Activated naive CD4-positive, alpha-beta T cell treated with anti-CD3 and anti-CD28 coated beads, Interleukin-2, amount 50 U/mL, for 24 hours (primary cell): ENCODE measurements at regions not wholly inside any gene's neighbourhood (a gene's known extent, or its start where the extent isn't known, plus 50 kb on each side); places are given as distances from the start of the nearest gene placed in this dataset.

ENCODE experiments used
- H3K27ac Mint-ChIP-seq: one replicate; pipeline ENCODE4 v1.8.0; 2021; ENCODE audit warnings: mild to moderate bottlenecking, mixed read lengths
- H3K27me3 Mint-ChIP-seq: one replicate; pipeline ENCODE4 v1.8.0; 2021; ENCODE audit warnings: mixed read lengths
- H3K36me3 Mint-ChIP-seq: one replicate; pipeline ENCODE4 v1.8.0; 2021; ENCODE audit warnings: mixed read lengths
- H3K4me1 Mint-ChIP-seq: one replicate; pipeline ENCODE4 v1.8.0; 2021; ENCODE audit warnings: mixed read lengths
- H3K4me3 Mint-ChIP-seq: one replicate; pipeline ENCODE4 v1.8.0; 2021; ENCODE audit warnings: mild to moderate bottlenecking, mixed read lengths
- H3K9me3 Mint-ChIP-seq: one replicate; pipeline ENCODE4 v1.8.0; 2021; ENCODE audit warnings: mixed read lengths

DNA sequence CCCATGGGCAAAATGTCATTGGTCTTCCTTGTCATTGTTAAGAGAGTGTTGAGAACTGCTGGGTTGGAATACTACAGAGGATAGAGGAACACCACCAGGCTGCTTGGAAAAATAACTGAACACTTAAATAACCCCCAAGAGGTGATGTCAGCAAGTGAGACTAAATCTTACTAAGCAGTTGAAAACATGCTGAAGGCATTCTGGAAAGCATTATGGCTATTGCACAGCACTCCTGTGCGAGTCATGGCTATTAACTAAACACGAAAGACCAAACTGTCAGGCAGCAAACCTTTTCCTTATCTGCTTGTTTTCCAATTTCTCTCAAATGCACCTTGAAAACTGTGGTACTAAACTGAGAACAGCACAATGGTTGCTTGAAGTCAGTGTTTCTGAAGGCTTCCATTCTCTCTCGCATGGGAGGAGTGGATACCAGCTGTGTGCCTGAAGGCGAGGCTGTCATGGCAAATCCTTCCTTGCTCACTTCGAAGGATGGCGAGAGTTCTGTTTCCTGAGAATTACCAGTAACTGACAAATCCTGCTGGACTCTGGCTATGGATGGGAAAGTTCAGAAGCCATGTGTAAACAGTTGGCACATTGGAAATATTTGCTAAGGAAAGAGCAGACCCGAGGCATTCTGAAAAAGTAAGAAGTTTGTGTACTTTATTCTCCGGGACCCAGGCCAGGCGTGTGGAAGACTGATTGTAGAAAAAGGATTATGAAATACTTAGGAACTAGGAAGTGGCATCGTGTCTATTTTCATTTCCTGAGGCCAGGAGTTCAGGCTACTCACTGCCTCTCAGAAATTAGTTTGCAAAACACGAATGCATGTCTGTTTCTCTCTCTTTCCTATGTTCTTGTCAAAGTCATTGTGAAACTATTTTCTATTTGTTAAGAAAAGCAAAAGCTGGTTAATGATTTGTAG lies 182.1 kb downstream of the DMRT2 start:
- Mint-ChIP-seq H3K36me3 (no peaks in the 10 kb centered on the region), H3K9me3 (no peaks in the 10 kb centered on the region), H3K27ac (no peak overlapping the region), H3K4me1 (no peaks in the 10 kb centered on the region), H3K27me3 (peaks cover 4% of the 10 kb centered on the region), H3K4me3 (no peak overlapping the region)

DNA sequence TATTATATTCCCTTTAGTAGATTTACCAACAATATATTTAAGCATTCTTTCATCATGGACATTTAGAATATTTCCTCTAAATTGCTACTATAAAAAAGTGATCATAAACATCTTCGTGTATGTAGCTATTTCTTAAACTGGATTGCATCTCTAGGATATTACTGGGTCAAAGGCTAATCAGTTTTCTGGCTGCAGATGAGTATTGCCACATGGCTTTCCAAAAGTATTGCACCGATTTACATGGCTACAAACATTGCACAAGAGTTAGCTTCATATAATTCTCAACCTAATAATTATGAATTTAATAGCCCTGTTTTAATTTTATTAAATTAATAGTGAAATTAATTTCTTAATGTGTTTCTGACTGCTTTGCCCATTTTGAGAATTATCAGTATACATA lies 183.4 kb downstream of the DMRT2 start:
- no peaks in the 10 kb centered on the region for H3K4me1 Mint-ChIP-seq
- H3K4me3 Mint-ChIP-seq, result no peak overlapping the region
- H3K36me3 Mint-ChIP-seq, result no peaks in the 10 kb centered on the region
- H3K9me3 Mint-ChIP-seq, result no peaks in the 10 kb centered on the region
- no peak overlapping the region for H3K27ac Mint-ChIP-seq
- peaks cover 4% of the 10 kb centered on the region for H3K27me3 Mint-ChIP-seq

DNA sequence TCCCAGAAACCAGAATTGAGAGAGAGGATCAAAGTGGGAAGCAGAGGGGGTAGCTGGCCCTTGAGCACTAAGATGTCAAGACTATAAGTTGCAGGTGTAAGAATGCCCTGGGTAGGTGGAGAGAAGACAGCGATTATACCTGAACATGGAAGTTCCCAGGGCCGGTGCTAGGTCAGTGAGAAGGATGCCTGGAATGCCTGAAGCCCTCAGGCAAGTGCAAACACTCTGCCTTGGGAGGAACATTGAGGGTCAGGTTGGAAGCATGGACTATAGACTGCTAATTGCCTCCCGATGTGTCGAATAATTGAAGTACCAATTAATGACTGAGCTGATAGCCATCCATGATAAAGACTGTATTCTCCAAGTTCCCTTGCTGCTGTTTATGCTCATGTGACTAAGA lies 185.5 kb downstream of the DMRT2 start:
- Mint-ChIP-seq H3K4me1 (no peaks in the 10 kb centered on the region), H3K27ac (no peak overlapping the region), H3K27me3 (peaks cover 7% of the 10 kb centered on the region), H3K36me3 (no peaks in the 10 kb centered on the region), H3K4me3 (no peak overlapping the region), H3K9me3 (no peaks in the 10 kb centered on the region)

DNA sequence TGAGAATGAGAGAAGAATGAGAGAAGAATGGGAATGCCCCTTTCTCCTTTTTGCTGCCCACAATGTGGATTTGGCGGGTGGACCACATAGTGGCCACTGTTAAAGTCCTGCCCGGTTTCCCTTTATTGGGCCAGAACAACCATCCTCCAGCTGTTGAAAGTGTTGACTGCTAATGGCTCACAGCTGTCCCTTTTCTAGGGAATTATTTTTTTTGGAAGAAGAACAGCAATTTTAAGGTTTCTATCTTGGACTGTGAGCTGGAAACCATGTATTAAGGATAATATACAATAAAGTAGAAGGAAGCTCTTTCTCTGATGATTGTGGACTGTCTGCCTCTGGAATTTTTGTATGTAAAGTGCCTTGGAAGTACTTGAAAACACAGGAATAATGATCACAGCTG lies 185.9 kb downstream of the DMRT2 start:
- H3K4me1 Mint-ChIP-seq, result no peaks in the 10 kb centered on the region
- H3K9me3 Mint-ChIP-seq, result no peaks in the 10 kb centered on the region
- H3K36me3 Mint-ChIP-seq, result no peaks in the 10 kb centered on the region
- H3K27ac Mint-ChIP-seq, result no peak overlapping the region
- H3K27me3 Mint-ChIP-seq, result peaks cover 7% of the 10 kb centered on the region
- no peak overlapping the region for H3K4me3 Mint-ChIP-seq

DNA sequence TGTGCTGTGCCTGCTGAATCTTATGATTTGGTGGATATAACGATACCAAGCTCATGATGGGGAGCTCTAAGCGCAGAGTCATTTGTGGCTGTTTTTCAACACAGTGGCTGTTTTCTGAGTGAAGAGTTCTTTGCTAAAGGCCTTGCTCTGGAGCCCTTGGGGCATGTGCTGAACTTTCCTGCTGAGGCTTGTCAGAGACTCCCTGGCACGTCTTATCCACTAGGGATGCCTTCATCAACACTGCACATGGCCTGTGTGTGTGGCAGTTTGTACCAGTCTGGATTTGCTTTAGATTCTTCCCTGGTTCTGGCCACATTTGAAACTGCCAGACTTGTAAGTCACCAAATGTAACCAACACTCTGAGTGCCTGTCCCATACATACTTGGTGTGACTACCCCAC lies 188.2 kb downstream of the DMRT2 start:
- Mint-ChIP-seq H3K9me3 (no peaks in the 10 kb centered on the region), H3K36me3 (no peaks in the 10 kb centered on the region), H3K4me3 (no peak overlapping the region), H3K27ac (no peak overlapping the region), H3K27me3 (peaks cover 7% of the 10 kb centered on the region), H3K4me1 (no peaks in the 10 kb centered on the region)

DNA sequence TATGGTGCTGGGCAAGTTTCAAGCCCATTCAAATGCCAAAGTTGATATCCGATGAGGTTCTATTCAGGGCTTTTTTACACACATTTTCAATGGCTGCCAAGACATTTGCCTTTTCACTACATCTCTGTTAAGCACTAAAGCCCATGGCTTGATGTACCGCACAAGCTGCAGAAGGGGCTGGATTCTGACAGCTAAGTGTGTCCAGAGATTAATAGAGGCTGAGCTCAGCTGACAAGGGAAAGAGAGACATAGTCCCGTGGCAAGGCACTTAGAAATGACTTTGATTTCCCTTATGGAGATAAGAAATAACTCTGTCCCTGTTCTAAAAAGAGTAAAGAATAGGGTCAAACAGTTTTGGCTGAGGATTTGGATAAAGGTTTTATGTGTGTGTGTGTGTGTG lies 198.6 kb downstream of the DMRT2 start:
- H3K27me3 Mint-ChIP-seq, result no peaks in the 10 kb centered on the region
- H3K9me3 Mint-ChIP-seq, result no peaks in the 10 kb centered on the region
- no peak overlapping the region for H3K4me3 Mint-ChIP-seq
- H3K4me1 Mint-ChIP-seq, result no peaks in the 10 kb centered on the region
- no peak overlapping the region for H3K27ac Mint-ChIP-seq
- no peaks in the 10 kb centered on the region for H3K36me3 Mint-ChIP-seq

DNA sequence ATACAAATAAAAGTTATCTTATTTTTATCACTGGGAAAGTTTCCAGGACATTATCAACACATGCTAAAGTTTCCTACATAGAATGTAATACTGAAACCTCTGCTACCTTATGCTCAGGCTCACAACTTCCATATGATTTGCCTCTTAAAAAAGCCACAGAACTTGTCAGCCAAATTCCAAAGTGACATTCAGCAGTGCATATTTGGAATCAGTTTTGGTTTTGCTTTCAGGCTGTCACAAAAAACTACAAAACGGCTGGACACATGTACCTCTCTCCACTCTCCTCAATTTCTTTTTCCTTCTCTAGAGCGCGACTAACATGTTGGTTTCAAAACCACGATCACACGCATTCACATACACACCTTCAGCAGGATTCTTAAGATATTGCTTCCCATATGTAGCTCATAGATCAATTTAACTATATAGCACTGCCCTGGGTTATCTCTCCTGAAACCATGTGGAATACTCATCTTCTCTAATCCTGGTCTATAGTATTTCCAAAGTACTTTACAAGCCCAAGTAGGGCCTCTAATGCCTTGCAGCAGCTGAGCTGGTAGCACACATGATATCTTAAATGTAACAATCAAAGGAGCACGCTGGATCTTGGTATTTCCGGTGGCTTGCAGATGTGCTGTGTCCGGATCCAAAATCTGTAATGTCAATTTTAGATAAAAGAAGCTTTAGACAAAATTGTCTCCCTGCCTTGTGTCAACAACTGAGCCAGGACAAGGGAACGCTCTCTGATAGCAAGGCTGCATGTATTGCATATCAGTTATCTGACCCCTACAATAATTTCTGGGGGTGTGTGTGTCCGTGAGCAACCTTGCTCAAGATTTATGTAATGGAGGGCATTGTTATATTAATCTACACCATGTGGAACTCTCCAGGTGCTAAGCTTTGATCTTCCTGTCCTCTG lies 203.2 kb downstream of the DMRT2 start:
- Mint-ChIP-seq H3K4me1 (no peaks in the 10 kb centered on the region), H3K27me3 (no peaks in the 10 kb centered on the region), H3K9me3 (no peaks in the 10 kb centered on the region)

DNA sequence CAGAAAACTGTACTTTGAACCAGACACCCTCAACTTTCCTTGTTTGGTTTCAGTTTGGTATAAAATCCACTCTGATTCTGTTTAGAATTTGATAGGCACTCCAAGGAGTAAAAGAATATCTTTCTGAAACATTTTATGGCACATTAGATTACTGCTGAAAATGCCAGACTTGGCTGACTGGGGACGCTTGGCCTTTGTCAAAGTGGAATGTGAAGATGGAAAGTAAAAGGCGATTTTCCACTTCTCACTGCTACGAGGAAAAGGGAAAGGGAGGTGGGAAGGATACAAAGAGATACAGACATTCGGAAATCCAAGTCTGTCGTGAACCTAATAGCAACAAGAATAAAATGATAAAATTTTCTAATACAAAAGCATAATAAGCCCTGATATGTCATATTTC lies 203.9 kb downstream of the DMRT2 start:
- Mint-ChIP-seq H3K9me3 (no peaks in the 10 kb centered on the region), H3K27ac (no peak overlapping the region), H3K27me3 (peaks cover 2% of the 10 kb centered on the region), H3K4me3 (no peak overlapping the region), H3K4me1 (no peaks in the 10 kb centered on the region), H3K36me3 (no peaks in the 10 kb centered on the region)

More for the DNA sequence above, 203.2 kb downstream of the DMRT2 start:
- no peaks in the 10 kb centered on the region for H3K36me3 Mint-ChIP-seq
- no peak overlapping the region for H3K27ac Mint-ChIP-seq
- H3K4me3 Mint-ChIP-seq, result no peak overlapping the region

DNA sequence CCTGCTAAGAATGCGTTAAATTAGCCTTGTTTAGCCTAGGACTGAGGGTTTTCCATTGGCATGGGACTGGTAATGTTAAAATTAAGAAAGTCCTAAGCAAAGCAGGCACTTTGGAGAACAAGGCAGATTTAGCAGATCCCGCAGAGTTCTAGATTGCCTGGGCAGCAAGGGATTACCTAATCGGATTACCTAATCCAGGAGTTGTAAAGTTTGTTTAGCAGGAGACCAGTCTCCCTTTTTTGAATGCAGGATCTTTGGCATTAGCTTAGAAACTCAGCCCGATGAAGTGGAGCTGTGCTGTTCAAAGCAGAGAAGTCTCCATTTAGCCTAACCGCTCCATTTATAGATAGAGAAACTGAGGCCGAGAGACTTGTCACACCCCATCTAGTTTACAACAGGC lies 206.0 kb downstream of the DMRT2 start:
- H3K9me3 Mint-ChIP-seq, result no peaks in the 10 kb centered on the region
- H3K4me1 Mint-ChIP-seq, result no peaks in the 10 kb centered on the region
- H3K36me3 Mint-ChIP-seq, result no peaks in the 10 kb centered on the region
- no peak overlapping the region for H3K4me3 Mint-ChIP-seq
- peaks cover 2% of the 10 kb centered on the region for H3K27me3 Mint-ChIP-seq
- H3K27ac Mint-ChIP-seq, result no peak overlapping the region

DNA sequence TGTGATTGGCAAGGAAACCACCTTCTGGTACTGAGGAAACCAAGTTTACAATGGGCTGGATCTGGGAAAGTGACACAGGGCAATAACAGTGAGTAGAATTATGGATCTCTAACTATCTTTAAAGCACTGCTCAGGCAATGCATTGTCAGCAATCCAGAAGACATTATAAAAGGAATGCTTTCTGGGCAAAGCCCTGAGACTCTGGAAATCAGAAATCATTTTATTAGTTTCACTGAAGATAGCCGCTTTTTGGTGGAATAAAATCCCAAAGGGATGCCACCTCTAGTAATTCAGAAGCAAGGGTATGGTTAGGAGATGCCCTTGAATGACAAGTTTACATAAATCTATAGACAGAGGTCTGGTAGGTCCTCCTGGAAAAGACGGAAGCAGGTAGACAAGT lies 211.1 kb downstream of the DMRT2 start:
- Mint-ChIP-seq H3K9me3 (no peaks in the 10 kb centered on the region), H3K27ac (no peak overlapping the region), H3K4me1 (no peaks in the 10 kb centered on the region), H3K4me3 (no peak overlapping the region), H3K27me3 (peaks cover 3% of the 10 kb centered on the region), H3K36me3 (no peaks in the 10 kb centered on the region)

DNA sequence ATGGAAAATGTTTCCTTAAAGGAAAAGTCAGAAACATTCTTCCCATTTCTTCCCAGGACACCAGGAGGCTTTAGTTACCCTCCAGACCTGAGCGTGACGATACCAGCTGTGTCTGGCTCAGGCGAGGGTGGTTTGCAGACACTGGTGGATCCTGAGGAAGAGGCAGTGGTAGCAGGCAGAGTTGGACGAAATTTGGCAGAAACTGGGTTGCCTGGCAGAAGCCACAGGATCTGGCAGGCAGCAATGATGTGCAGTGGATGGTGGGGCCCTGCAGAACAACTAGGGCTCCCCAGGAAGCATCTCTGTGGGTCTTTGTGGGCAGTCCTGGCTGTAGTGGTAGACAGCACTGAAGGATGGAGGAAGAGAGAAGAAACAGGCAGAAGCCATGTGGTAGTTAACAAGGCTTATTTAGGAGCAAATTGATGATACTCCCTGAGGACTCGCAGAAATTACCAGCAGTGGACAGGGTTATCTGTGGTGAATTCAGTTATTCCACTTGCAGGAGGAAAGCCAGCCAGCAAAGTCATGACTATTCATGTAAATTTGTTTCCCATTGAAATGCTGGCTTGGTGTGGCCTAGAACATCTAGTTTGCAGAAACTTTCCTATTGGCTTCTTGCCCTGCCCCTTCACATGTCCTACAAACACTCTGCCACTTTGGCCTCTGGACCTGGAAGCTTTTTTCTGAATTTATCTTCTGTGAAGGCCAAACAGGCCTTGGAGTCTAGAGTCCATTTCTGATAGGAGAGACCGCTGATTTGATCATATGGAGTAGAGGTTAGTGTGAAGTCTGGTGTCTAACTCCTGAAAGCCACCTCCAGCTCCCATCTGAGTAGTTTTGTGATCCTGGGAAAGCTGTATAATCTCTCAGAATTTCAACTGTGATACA lies 212.0 kb downstream of the DMRT2 start:
- Mint-ChIP-seq H3K9me3 (no peaks in the 10 kb centered on the region), H3K4me1 (no peaks in the 10 kb centered on the region), H3K27ac (no peak overlapping the region), H3K4me3 (no peak overlapping the region), H3K36me3 (no peaks in the 10 kb centered on the region), H3K27me3 (peaks cover 3% of the 10 kb centered on the region)

DNA sequence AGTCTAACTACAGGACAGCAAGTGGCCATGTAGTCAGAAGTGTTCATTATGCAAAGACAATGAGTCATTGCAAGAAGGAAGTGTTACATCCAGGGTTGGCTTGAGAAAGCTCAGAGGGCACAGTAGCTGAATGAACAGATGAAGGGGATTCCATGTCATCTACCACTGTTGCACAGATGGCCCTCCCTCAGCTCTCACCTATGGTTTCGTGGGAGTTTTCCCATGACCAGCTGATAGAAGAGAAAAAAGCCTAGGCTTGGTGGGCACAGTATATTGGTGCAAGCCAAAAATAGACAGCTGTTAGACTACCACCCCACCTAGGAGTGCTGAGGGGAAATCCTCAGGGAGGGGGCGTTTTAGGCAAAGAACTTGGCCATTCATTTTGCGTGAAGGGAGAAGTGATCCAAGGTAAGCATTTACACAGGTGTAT lies 217.0 kb downstream of the DMRT2 start:
- Mint-ChIP-seq H3K9me3 (no peaks in the 10 kb centered on the region), H3K27me3 (peaks cover 2% of the 10 kb centered on the region), H3K27ac (no peak overlapping the region), H3K4me3 (no peak overlapping the region), H3K36me3 (no peaks in the 10 kb centered on the region), H3K4me1 (no peaks in the 10 kb centered on the region)

DNA sequence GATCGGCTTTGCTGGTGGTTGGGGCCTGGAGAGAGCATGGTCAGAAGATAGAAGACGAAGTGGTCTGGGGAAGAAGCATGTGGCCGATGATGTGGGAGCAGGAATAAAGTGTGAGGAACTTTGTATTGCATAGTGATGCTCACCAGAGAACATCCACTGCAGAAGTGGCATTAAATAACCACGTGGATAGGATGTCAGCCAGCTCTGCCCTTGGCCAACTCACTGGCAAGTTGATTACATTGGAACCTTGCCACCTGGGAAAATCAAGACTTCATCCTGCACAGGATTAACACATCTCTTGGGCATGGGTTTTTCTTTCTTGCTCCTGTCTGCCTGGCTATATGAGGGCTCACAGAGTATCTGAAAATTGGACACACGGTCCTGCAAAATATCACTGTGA lies 217.4 kb downstream of the DMRT2 start:
- no peak overlapping the region for H3K27ac Mint-ChIP-seq
- H3K27me3 Mint-ChIP-seq, result peaks cover 2% of the 10 kb centered on the region
- no peak overlapping the region for H3K4me3 Mint-ChIP-seq
- H3K36me3 Mint-ChIP-seq, result no peaks in the 10 kb centered on the region
- no peaks in the 10 kb centered on the region for H3K4me1 Mint-ChIP-seq
- H3K9me3 Mint-ChIP-seq, result no peaks in the 10 kb centered on the region

DNA sequence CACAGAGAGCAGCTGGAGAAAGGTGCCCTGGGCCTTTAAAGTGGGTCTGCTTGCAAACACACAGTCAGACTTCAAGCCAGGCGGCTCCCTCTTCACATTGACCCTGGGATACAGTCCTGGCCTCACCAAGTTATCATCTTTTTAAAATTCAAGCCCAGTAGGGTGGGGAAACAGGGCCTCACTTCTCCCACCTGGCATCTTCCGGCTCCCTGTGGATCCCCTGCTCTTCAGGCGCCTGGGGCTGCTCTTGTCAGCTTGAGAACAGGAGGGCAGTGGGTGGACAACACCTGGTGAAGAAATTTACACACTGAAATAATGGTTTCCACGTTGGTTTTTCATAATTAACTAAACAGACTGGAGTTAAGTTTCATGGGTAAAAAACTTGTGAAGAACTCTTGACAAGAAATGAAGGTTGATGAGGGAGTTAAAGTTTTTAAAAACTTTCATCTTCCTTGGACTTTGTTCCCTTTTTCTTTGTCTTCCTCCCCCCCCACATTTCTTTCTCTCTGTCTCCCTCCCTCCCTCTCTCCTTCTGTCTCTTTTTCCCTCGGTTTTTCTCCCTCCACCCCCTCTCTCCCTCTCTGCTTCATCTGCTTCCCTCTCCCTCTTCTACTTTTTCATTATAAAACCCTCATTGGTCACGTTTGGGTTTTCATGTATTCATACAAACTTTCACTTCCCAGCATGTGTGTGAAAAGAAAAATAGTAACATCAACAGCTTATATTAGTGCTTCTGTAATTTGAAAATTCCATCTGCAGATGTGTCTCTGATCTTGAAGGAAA lies 219.6 kb downstream of the DMRT2 start:
- H3K27me3 Mint-ChIP-seq, result no peaks in the 10 kb centered on the region
- H3K4me1 Mint-ChIP-seq, result no peaks in the 10 kb centered on the region
- no peak overlapping the region for H3K27ac Mint-ChIP-seq
- no peaks in the 10 kb centered on the region for H3K9me3 Mint-ChIP-seq
- no peak overlapping the region for H3K4me3 Mint-ChIP-seq
- H3K36me3 Mint-ChIP-seq, result no peaks in the 10 kb centered on the region

DNA sequence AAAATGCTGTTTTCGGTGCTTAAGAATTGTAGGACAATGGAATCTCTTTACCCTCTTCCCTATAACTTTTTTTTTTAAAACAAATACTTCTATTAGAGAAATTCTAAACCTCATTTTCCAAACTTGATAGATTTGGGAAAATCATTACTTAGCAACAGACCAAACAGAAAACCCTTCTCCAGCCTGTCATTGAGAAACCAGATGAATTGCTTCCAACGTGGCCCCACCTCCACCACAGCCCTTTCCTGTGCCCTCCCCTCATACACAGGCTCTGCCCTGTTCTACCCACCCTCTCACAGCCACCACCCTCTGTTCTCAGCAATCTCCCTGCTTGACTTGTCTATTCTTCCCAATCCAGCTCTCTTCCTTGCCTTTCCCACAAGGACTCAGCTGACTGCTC lies 221.2 kb downstream of the DMRT2 start:
- Mint-ChIP-seq H3K4me1 (no peaks in the 10 kb centered on the region), H3K4me3 (no peak overlapping the region), H3K9me3 (no peaks in the 10 kb centered on the region), H3K27me3 (no peaks in the 10 kb centered on the region), H3K27ac (no peak overlapping the region), H3K36me3 (no peaks in the 10 kb centered on the region)
